ENCODE measurements at regions not wholly inside any gene's neighbourhood (a gene's known extent, or its start where the extent isn't known, plus 50 kb on each side); places are given as distances from the start of the nearest gene placed in this dataset.

GRCh38 chr21:19245188-19245580 lies 841.6 kb upstream of the TMPRSS15 start:
- TF ChIP-seq CTCF (IDR thresholded peaks at IDR 0.05; ENCODE audit: insufficient read depth, low read depth, low read length), result no peak
- no peak for TF ChIP-seq EZH2 (IDR thresholded peaks at IDR 0.05; ENCODE audit: insufficient read depth, low read length)

All from astrocyte (in vitro differentiated cells and primary cell).